ENCODE measurements at regions not wholly inside any gene's neighbourhood (a gene's known extent, or its start where the extent isn't known, plus 50 kb on each side); places are given as distances from the start of the nearest gene placed in this dataset.

GRCh38 chr10:55019439-55019838, 218.4 kb upstream of the PCDH15 start:
- Histone ChIP-seq H3K9me3 (ENCODE audit: insufficient read depth, low read depth, low read length) (no peaks in the 10 kb centered on the region), H3K4me1 (ENCODE audit: insufficient read depth, low read length) (no peaks in the 10 kb centered on the region), H3K9ac (ENCODE audit: low read depth, low read length) (no peak overlapping the region), H3K4me3 (ENCODE audit: low read length) (no peak overlapping the region), H3K36me3 (ENCODE audit: insufficient read depth, low read depth, low read length) (no peaks in the 10 kb centered on the region), H3K27ac (ENCODE audit: low read length) (no peak overlapping the region), H3K27me3 (ENCODE audit: insufficient read depth, low read length) (no peaks in the 10 kb centered on the region)

- H3K9me3 ChIP-seq (ENCODE audit: insufficient read depth, low read depth, low read length), result no peaks in the 10 kb centered on the region
- no peak overlapping the region for H3K4me3 ChIP-seq (ENCODE audit: low read length)
- no peak overlapping the region for H3K9ac ChIP-seq (ENCODE audit: low read depth, low read length)
- H3K27ac ChIP-seq (ENCODE audit: low read length), result no peak overlapping the region
- H3K27me3 ChIP-seq (ENCODE audit: insufficient read depth, low read length), result no peaks in the 10 kb centered on the region
- H3K36me3 ChIP-seq (ENCODE audit: insufficient read depth, low read depth, low read length), result no peaks in the 10 kb centered on the region
- H3K4me1 ChIP-seq (ENCODE audit: insufficient read depth, low read length), result peaks cover 4% of the 10 kb centered on the region; the same call in 1 of the 2 replicates
Measured at GRCh38 chr10:55013318-55013717, 212.3 kb upstream of the PCDH15 start.

- Histone ChIP-seq H3K27ac (ENCODE audit: low read length) (no peak overlapping the region), H3K9ac (ENCODE audit: low read depth, low read length) (no peak overlapping the region), H3K36me3 (ENCODE audit: insufficient read depth, low read depth, low read length) (no peaks in the 10 kb centered on the region), H3K27me3 (ENCODE audit: insufficient read depth, low read length) (no peaks in the 10 kb centered on the region), H3K4me3 (ENCODE audit: low read length) (no peak overlapping the region), H3K4me1 (ENCODE audit: insufficient read depth, low read length) (no peaks in the 10 kb centered on the region), H3K9me3 (ENCODE audit: insufficient read depth, low read depth, low read length) (peaks cover 9% of the 10 kb centered on the region; the same call in 1 of the 2 replicates)
Measured at GRCh38 chr10:55002420-55002819, 201.4 kb upstream of the PCDH15 start.

- H3K36me3 ChIP-seq (ENCODE audit: insufficient read depth, low read depth, low read length), result no peaks in the 10 kb centered on the region
- no peaks in the 10 kb centered on the region for H3K27me3 ChIP-seq (ENCODE audit: insufficient read depth, low read length)
- H3K4me3 ChIP-seq (ENCODE audit: low read length), result no peak overlapping the region
- no peaks in the 10 kb centered on the region for H3K4me1 ChIP-seq (ENCODE audit: insufficient read depth, low read length)
- peaks cover 9% of the 10 kb centered on the region; the same call in 1 of the 2 replicates for H3K9me3 ChIP-seq (ENCODE audit: insufficient read depth, low read depth, low read length)
- H3K27ac ChIP-seq (ENCODE audit: low read length), result no peak overlapping the region
- H3K9ac ChIP-seq (ENCODE audit: low read depth, low read length), result no peak overlapping the region
Measured at GRCh38 chr10:55001422-55001821, 200.4 kb upstream of the PCDH15 start.

GRCh38 chr10:54993148-54993547, 192.1 kb upstream of the PCDH15 start:
- Histone ChIP-seq H3K4me1 (ENCODE audit: insufficient read depth, low read length) (no peaks in the 10 kb centered on the region), H3K27me3 (ENCODE audit: insufficient read depth, low read length) (no peaks in the 10 kb centered on the region), H3K4me3 (ENCODE audit: low read length) (no peak overlapping the region), H3K9me3 (ENCODE audit: insufficient read depth, low read depth, low read length) (no peaks in the 10 kb centered on the region; the same call in 1 of the 2 replicates), H3K9ac (ENCODE audit: low read depth, low read length) (no peak overlapping the region), H3K27ac (ENCODE audit: low read length) (no peak overlapping the region), H3K36me3 (ENCODE audit: insufficient read depth, low read depth, low read length) (no peaks in the 10 kb centered on the region)

GRCh38 chr10:54985732-54986131, 184.7 kb upstream of the PCDH15 start:
- Histone ChIP-seq H3K27me3 (ENCODE audit: insufficient read depth, low read length) (no peaks in the 10 kb centered on the region), H3K4me3 (ENCODE audit: low read length) (no peak overlapping the region), H3K9ac (ENCODE audit: low read depth, low read length) (no peak overlapping the region), H3K27ac (ENCODE audit: low read length) (no peak overlapping the region), H3K36me3 (ENCODE audit: insufficient read depth, low read depth, low read length) (no peaks in the 10 kb centered on the region), H3K9me3 (ENCODE audit: insufficient read depth, low read depth, low read length) (no peaks in the 10 kb centered on the region; the same call in 1 of the 2 replicates), H3K4me1 (ENCODE audit: insufficient read depth, low read length) (no peaks in the 10 kb centered on the region)

GRCh38 chr10:54983255-54983654, 182.2 kb upstream of the PCDH15 start:
- Histone ChIP-seq H3K4me1 (ENCODE audit: insufficient read depth, low read length) (no peaks in the 10 kb centered on the region), H3K4me3 (ENCODE audit: low read length) (no peak overlapping the region), H3K27ac (ENCODE audit: low read length) (no peak overlapping the region), H3K36me3 (ENCODE audit: insufficient read depth, low read depth, low read length) (no peaks in the 10 kb centered on the region), H3K9me3 (ENCODE audit: insufficient read depth, low read depth, low read length) (no peaks in the 10 kb centered on the region), H3K27me3 (ENCODE audit: insufficient read depth, low read length) (no peaks in the 10 kb centered on the region), H3K9ac (ENCODE audit: low read depth, low read length) (no peak overlapping the region)

GRCh38 chr10:54962134-54962900, 161.3 kb upstream of the PCDH15 start:
- H3K9me3 ChIP-seq (ENCODE audit: insufficient read depth, low read depth, low read length), result peaks cover 6% of the 10 kb centered on the region; the same call in 1 of the 2 replicates
- no peaks in the 10 kb centered on the region for H3K36me3 ChIP-seq (ENCODE audit: insufficient read depth, low read depth, low read length)
- no peaks in the 10 kb centered on the region for H3K27me3 ChIP-seq (ENCODE audit: insufficient read depth, low read length)
- no peak overlapping the region for H3K27ac ChIP-seq (ENCODE audit: low read length)
- no peaks in the 10 kb centered on the region for H3K4me1 ChIP-seq (ENCODE audit: insufficient read depth, low read length)
- H3K9ac ChIP-seq (ENCODE audit: low read depth, low read length), result no peak overlapping the region
- no peak overlapping the region for H3K4me3 ChIP-seq (ENCODE audit: low read length)

- H3K36me3 ChIP-seq (ENCODE audit: insufficient read depth, low read depth, low read length), result no peaks in the 10 kb centered on the region
- H3K27me3 ChIP-seq (ENCODE audit: insufficient read depth, low read length), result no peaks in the 10 kb centered on the region
- H3K4me1 ChIP-seq (ENCODE audit: insufficient read depth, low read length), result no peaks in the 10 kb centered on the region
- no peak overlapping the region for H3K9ac ChIP-seq (ENCODE audit: low read depth, low read length)
- peaks cover 6% of the 10 kb centered on the region; the same call in 1 of the 2 replicates for H3K9me3 ChIP-seq (ENCODE audit: insufficient read depth, low read depth, low read length)
- H3K27ac ChIP-seq (ENCODE audit: low read length), result no peak overlapping the region
- no peak overlapping the region for H3K4me3 ChIP-seq (ENCODE audit: low read length)
Measured at GRCh38 chr10:54961040-54961439, 160.0 kb upstream of the PCDH15 start.

GRCh38 chr10:54958844-54959243, 157.8 kb upstream of the PCDH15 start:
- Histone ChIP-seq H3K9ac (ENCODE audit: low read depth, low read length) (no peak overlapping the region), H3K27me3 (ENCODE audit: insufficient read depth, low read length) (no peaks in the 10 kb centered on the region), H3K4me1 (ENCODE audit: insufficient read depth, low read length) (no peaks in the 10 kb centered on the region), H3K4me3 (ENCODE audit: low read length) (no peak overlapping the region), H3K36me3 (ENCODE audit: insufficient read depth, low read depth, low read length) (no peaks in the 10 kb centered on the region), H3K27ac (ENCODE audit: low read length) (no peak overlapping the region), H3K9me3 (ENCODE audit: insufficient read depth, low read depth, low read length) (peaks cover 6% of the 10 kb centered on the region; the same call in 1 of the 2 replicates)

- no peaks in the 10 kb centered on the region for H3K4me1 ChIP-seq (ENCODE audit: insufficient read depth, low read length)
- H3K27ac ChIP-seq (ENCODE audit: low read length), result no peak overlapping the region
- no peak overlapping the region for H3K4me3 ChIP-seq (ENCODE audit: low read length)
- H3K9me3 ChIP-seq (ENCODE audit: insufficient read depth, low read depth, low read length), result no peaks in the 10 kb centered on the region
- H3K9ac ChIP-seq (ENCODE audit: low read depth, low read length), result no peak overlapping the region
- H3K27me3 ChIP-seq (ENCODE audit: insufficient read depth, low read length), result no peaks in the 10 kb centered on the region
- no peaks in the 10 kb centered on the region for H3K36me3 ChIP-seq (ENCODE audit: insufficient read depth, low read depth, low read length)
Measured at GRCh38 chr10:54947605-54948004, 146.6 kb upstream of the PCDH15 start.

- H3K4me3 ChIP-seq (ENCODE audit: low read length), result no peak overlapping the region
- H3K4me1 ChIP-seq (ENCODE audit: insufficient read depth, low read length), result no peaks in the 10 kb centered on the region
- no peaks in the 10 kb centered on the region for H3K36me3 ChIP-seq (ENCODE audit: insufficient read depth, low read depth, low read length)
Measured at GRCh38 chr10:54940418-54940817, 139.4 kb upstream of the PCDH15 start.

More at GRCh38 chr10:54940418-54940817, 139.4 kb upstream of the PCDH15 start:
- H3K9me3 ChIP-seq (ENCODE audit: insufficient read depth, low read depth, low read length), result no peaks in the 10 kb centered on the region
- no peak overlapping the region for H3K9ac ChIP-seq (ENCODE audit: low read depth, low read length)
- no peak overlapping the region for H3K27ac ChIP-seq (ENCODE audit: low read length)
- no peaks in the 10 kb centered on the region for H3K27me3 ChIP-seq (ENCODE audit: insufficient read depth, low read length)
